HG03280 (cell line): ENCODE measurements at regions not wholly inside any gene's neighbourhood (a gene's known extent, or its start where the extent isn't known, plus 50 kb on each side); places are given as distances from the start of the nearest gene placed in this dataset.
A peak's percentile ranks its signal among the peaks of the same experiment; 100 is the strongest.
"Not testable (repeated sequence)": the region's sequence is repeated elsewhere in the genome, so short reads cannot be mapped to it uniquely, and the experiment has no call there.

Source experiments
- ATAC-seq: cut with Tn5 transposase; IDR thresholded peaks from one replicate; pipeline ENCODE4 v1.9.1; 2021; ENCODE audit warnings: mild to moderate bottlenecking, moderate library complexity; ENCODE audit not compliant: unreplicated experiment

DNA sequence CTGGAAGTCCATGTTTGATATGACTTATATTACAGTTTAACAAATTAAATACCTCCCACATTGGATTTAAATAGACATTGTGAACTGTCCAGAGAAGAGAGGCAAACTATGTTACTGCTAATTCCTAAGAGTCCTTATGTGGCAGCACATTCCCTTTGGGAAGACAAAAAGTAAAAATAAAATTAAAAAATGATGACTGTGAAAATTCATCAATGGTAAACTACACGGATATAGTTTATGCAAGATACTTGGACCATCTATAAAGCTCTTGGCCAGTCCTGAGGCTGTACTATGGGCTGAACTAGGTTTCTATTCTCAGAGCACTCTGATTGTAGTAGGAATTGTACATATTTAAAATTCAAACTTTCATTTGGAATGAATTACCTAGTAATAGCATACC is 206.4 kb downstream of the LRRK2 start:
- ATAC-seq = no peak

GRCh38 chr12:40435251-40435650 is 210.5 kb downstream of the LRRK2 start:
- no peak for ATAC-seq

DNA sequence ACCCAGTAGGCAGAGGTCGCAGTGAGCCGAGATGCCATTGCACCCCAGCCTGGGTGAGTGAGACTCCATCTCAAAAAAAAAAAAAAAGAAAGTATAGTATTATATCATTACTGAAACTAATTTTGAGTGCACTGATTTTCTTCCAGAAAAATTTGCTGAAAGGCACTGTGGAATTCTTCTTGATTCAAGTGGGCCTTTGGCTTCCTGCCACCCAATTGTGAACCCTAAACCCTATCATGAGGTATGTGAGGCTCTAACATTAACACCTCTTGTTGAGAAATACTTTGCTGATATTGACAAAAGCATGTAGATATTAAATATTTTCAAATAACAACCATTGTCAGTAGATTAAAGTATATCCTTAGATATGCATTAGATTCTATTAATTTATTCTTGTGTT is 211.2 kb downstream of the LRRK2 start:
- no peak for ATAC-seq

GRCh38 chr12:40436564-40436963 is 211.8 kb downstream of the LRRK2 start:
- no peak for ATAC-seq

DNA sequence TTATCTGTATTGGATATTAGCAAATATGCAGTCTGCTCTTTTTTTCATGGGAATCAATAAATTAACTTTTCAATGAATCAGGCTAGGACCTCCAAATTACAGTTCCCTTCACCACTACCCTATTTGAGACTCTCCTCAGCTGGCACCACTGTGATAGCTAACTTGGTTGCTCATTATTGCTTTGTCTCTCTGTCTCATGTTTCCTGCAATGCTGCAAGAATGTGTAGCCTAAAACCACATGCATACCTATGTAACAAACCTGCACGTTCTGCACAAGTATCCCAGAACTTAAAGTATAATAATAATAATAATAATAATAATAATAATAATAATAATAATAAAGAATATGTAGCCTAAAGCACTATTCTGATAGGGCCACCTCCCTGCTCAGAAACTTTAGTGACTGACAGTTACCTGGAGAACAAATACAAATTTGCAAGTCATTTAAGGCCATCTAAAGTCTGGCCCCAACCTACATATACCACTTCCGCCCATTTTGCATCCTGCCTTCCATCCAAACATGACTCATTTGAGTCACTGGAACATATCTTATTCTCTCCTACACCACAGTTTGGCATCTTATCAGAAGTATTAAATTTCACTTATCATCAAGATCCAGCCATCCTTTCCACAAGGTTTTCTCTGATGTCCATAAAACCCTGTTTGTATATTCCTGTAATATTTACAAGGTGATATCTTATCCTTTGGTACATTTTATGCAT is 215.1 kb downstream of the LRRK2 start:
- no peak for ATAC-seq

- no peak for ATAC-seq
These were observed 219.4 kb downstream of the LRRK2 start for GRCh38 chr12:40444174-40444573.

GRCh38 chr12:40446385-40446784 is 221.6 kb downstream of the LRRK2 start:
- ATAC-seq = peak; percentile 65

- not testable (repeated sequence) for ATAC-seq
These were observed 223.7 kb downstream of the LRRK2 start for GRCh38 chr12:40448523-40448922.

DNA sequence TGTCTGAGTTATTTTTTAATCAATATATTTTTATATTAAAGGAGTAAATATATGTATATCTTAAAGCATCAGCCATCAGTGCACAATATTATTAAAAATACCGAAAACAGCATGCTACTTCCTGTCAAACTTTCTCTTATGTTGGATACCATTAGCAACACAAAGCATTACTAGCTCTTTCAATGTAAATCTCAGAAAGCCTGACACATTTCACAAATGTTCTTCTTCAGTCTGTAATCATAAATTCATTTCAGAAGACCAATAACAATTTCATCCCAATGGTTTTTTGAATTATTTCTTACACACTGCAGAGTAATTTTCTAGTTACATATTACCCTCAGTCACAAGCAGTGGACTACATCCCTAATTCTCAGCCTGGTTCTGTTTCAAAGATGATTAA is 226.9 kb downstream of the LRRK2 start:
- ATAC-seq = no peak

- no peak for ATAC-seq
These were observed 228.1 kb upstream of the CNTN1 start for GRCh38 chr12:40464121-40464520.

- no peak for ATAC-seq
These were observed 222.5 kb upstream of the CNTN1 start for GRCh38 chr12:40469736-40470135.

DNA sequence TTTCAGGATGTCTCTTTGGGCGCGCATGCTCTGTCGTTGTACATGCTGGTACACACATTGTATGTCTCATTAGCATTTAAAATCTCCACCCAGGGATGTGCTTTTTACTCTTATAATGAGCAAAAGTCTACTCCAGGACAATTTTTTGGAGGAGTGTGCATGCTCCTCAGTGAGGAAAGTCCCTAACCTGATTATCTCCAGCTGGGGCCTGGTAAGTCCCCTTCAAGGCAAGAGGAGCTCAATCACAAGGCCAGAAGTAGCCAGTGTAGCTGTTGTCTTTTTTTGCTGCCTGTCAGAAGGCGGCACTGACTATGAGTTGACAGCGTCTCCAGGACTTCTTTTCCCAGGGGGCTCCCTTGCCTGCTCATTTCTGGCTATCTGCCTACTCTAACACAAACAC is 218.3 kb upstream of the CNTN1 start:
- no peak for ATAC-seq

- no peak for ATAC-seq
These were observed 217.6 kb upstream of the CNTN1 start for GRCh38 chr12:40474630-40475029.

DNA sequence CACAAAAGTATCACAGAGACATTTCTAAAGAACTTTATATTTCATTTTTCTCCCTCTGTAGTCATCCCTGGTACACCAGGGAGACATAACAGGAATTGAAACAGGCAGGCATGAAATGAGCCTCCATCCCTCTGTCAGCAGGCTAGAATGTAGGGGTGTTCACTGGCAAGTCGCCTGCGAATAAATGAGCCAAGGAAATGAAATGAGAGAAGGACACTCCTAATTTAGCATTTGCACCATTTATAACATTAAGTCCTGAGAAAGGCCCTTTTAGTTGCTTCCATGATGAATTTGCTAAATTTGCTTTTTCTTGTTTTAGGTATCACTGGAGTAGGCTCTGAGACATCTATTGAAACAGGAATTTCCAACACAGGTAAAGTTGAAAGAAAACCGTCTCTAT is 192.4 kb upstream of the CNTN1 start:
- no peak for ATAC-seq

DNA sequence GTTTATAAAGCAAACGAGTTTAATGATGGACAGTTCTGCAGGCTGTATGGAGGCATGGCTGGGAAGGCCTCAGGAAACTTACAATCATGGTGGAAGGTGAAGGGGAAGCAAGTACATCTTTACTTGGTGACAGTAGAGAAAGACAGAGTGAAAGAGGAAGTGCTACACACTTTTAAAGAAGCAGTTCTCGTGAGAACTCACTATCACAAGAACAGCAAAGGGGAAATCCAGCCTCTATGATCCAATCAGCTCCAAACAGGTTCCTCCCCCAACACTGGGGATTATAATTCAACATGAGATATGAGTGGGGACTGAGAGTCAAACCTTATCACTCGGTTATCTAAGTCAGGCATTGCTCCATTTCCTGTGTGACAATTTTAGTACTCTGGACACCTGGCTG is 189.9 kb upstream of the CNTN1 start:
- ATAC-seq = peak; percentile 62

DNA sequence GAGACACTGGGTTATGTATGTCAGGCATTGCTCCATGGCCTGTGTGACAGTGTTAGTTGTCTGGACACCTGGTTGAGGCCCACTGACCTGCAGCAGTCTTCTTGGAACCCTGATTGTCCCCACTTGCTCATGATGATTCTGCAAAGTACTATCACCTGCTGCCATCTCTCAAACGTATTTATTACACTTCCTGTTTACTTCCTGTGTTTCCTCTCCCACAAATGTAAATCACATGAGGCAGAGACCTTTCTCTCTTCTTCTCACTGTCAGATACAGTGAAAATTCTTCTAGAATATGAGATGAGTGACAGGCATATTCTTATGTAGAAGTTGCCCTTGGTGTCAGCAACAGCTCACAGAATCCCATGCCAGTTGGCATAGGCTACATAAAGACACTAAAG is 186.9 kb upstream of the CNTN1 start:
- ATAC-seq = no peak

DNA sequence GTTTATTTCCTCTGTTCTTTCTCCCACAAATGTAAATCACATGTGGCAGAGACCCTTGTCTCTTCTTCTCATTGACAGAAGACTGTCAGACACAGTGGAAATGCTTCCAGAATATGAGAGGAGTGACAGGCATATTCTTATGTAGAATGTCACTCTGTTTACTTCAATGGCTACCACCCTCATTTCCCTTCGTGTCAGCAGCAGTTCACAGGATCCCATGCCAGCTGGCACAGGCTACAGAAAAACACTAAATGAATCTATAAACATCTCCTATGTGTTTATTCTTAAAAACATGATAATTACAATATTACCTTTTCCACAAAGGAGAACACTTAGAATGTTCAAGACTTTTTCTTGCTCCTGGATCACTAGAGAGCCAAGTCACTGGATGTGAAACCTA is 183.8 kb upstream of the CNTN1 start:
- ATAC-seq = no peak

- ATAC-seq = no peak
These were observed 180.9 kb upstream of the CNTN1 start for GRCh38 chr12:40511341-40511740.

GRCh38 chr12:40515041-40515816 is 177.0 kb upstream of the CNTN1 start:
- ATAC-seq = peak; percentile 69

DNA sequence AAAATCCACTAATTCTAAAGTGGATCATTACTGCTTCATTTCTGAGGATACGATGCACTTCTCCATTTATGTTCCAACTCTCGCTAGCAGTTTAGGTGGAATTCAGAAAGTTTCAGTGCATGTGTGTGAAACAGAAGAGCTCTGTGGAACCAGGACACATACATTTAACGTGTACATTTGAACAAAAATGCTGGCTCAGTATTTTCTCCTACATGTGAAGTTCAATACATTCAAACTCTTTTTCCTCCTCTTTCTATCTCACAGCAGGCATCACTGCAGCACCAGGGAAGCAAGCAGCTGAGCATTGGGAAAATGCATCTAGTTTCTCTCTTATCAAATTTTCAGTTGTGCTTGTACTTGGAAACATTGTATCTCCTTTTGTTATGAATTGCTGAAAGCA is 169.4 kb upstream of the CNTN1 start:
- no peak for ATAC-seq

- no peak for ATAC-seq
These were observed 167.2 kb upstream of the CNTN1 start for GRCh38 chr12:40525054-40525453.

- ATAC-seq = no peak
These were observed 157.4 kb upstream of the CNTN1 start for GRCh38 chr12:40534828-40535227.

GRCh38 chr12:40551466-40551865 is 140.8 kb upstream of the CNTN1 start:
- ATAC-seq = no peak
